ENCODE measurements at regions not wholly inside any gene's neighbourhood (a gene's known extent, or its start where the extent isn't known, plus 50 kb on each side); places are given as distances from the start of the nearest gene placed in this dataset.

DNA sequence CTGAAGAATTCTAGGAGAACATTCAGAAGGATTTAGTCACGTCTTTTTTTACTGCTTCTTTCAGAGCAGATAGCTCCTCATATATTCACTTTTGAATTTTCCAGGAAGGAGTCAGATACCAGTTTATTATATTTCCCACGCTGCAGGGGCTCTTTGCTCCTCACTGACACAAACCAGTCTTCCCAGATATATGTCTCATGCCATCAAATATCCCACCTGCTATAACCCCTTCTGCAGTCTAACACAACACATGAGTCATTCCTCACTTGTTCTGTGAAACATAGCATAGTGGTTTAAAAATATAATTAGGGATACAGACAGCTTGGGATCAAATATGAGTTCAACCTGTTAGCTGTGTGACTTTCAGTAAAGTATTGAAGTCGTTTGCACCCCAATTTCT is 251.7 kb upstream of the DPYD start:
- TF ChIP-seq TAF1 (IDR thresholded peaks at IDR 0.05; ENCODE audit: low read depth) (no peak), RAD21 (IDR thresholded peaks at IDR 0.05; ENCODE audit: low read depth) (no peak)

Data from Ishikawa (cell line).